ENCODE measurements at regions not wholly inside any gene's neighbourhood (a gene's known extent, or its start where the extent isn't known, plus 50 kb on each side); places are given as distances from the start of the nearest gene placed in this dataset.

DNA sequence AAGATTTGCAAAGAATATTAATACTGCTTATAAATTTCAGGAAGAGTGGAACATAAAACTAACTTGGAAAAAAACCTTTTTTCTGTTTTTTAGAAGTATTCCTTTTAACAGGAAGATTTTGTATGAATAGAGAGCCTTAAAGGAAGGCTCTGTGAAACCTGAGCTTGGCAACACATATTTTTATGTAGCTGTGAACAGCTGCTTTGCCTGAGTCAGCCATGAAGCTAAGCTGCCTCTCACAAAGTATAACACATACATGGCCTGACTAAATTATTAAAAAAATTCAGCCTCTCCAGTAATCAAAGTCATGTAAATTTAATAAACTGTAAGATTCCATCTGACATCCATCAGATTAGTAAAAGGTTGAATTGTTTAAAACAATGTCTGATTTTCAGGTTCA, 547.5 kb downstream of the ELAVL2 start:
- TF ChIP-seq EZH2 (IDR thresholded peaks at IDR 0.05; ENCODE audit: insufficient read depth, poor library complexity, severe bottlenecking) (no peak), EZH2phosphoT487 (IDR thresholded peaks at IDR 0.05; ENCODE audit: insufficient read depth, low read depth) (no peak)
